Ascending aorta (tissue), 2 donors: ENCODE measurements at regions not wholly inside any gene's neighbourhood (a gene's known extent, or its start where the extent isn't known, plus 50 kb on each side); places are given as distances from the start of the nearest gene placed in this dataset.

Source experiments
- DNase-seq, 2 donors: peaks; one replicate each; pipeline ENCODE4 v3.0.0-alpha.2; 2019; ENCODE audit warnings: low spot score in 2 of 2
- H3K27ac ChIP-seq, 2 donors: fragments of 200-600 bp; sonication (generic); one replicate each; pipeline ENCODE4 v1.5.1; 2016 to 2017; ENCODE audit warnings: mild to moderate bottlenecking in 1 of 2
- H3K27me3 ChIP-seq: fragments of 200-600 bp; sonication (generic); one replicate; pipeline ENCODE4 v1.5.1; 2017
- H3K36me3 ChIP-seq, 2 donors: fragments of 200-600 bp; sonication (generic); one replicate each; pipeline ENCODE4 v1.5.1; 2016
- H3K4me1 ChIP-seq, 2 donors: fragments of 200-600 bp; sonication (generic); one replicate each; pipeline ENCODE4 v1.5.1; 2016 to 2017; ENCODE audit warnings: mild to moderate bottlenecking in 1 of 2
- H3K4me3 ChIP-seq, 2 donors: fragments of 200-600 bp; sonication (generic); one replicate each; pipeline ENCODE4 v1.5.1; 2016 to 2017; ENCODE audit warnings: mild to moderate bottlenecking in 1 of 2
- H3K9me3 ChIP-seq, 2 donors: fragments of 200-600 bp; sonication (generic); one replicate each; pipeline ENCODE4 v1.5.1; 2016
- CTCF ChIP-seq, 3 experiments: fragments of 200-600 bp in 2 of 3; fragments of 450-650 bp in 1 of 3; sonication (generic) in 2 of 3; IDR thresholded peaks; one replicate each; pipeline ENCODE4 v1.5.1; 2016 to 2019; ENCODE audit warnings: antibody characterized with exemption in 3 of 3, mild to moderate bottlenecking in 1 of 3, moderate library complexity in 1 of 3
- intact Hi-C: fragments of 100-400 bp; cut with DNase I; formaldehyde crosslinking; loops from one replicate; pipeline ENCODE4 v1.15.1; 2023

GRCh38 chr2:136215449-136215848 is 97.5 kb upstream of the CXCR4 start:
- H3K36me3 ChIP-seq, result no peaks in the 10 kb centered on the region
- DNase-seq, result no peak
- H3K4me1 ChIP-seq, result no peaks in the 10 kb centered on the region
- no peak overlapping the region for H3K4me3 ChIP-seq
- no peak overlapping the region for H3K27ac ChIP-seq
- H3K9me3 ChIP-seq, result no peaks in the 10 kb centered on the region
- H3K27me3 ChIP-seq, result no peaks in the 10 kb centered on the region
- TF ChIP-seq CTCF (IDR thresholded peaks at IDR 0.05), result no peak
- intact Hi-C loops, result no loop called here

- H3K4me3 ChIP-seq, result no peak overlapping the region
- no peaks in the 10 kb centered on the region for H3K9me3 ChIP-seq
- H3K27me3 ChIP-seq, result no peaks in the 10 kb centered on the region
- DNase-seq, result no peak
- H3K36me3 ChIP-seq, result no peaks in the 10 kb centered on the region
- intact Hi-C loops, result no loop called here
- H3K27ac ChIP-seq, result no peak overlapping the region
- H3K4me1 ChIP-seq, result no peaks in the 10 kb centered on the region
- no peak for TF ChIP-seq CTCF (IDR thresholded peaks at IDR 0.05)
Observed at GRCh38 chr2:136214307-136215200, 96.6 kb upstream of the CXCR4 start.

GRCh38 chr2:136213836-136214235 is 95.9 kb upstream of the CXCR4 start:
- H3K4me3 ChIP-seq, result no peak overlapping the region
- H3K36me3 ChIP-seq, result no peaks in the 10 kb centered on the region
- intact Hi-C loops, result no loop called here
- no peak overlapping the region for H3K27ac ChIP-seq
- no peak for DNase-seq
- no peaks in the 10 kb centered on the region for H3K4me1 ChIP-seq
- no peak for TF ChIP-seq CTCF (IDR thresholded peaks at IDR 0.05)
- H3K9me3 ChIP-seq, result no peaks in the 10 kb centered on the region
- H3K27me3 ChIP-seq, result no peaks in the 10 kb centered on the region

GRCh38 chr2:136212426-136213378 is 94.8 kb upstream of the CXCR4 start:
- no peaks in the 10 kb centered on the region for H3K27me3 ChIP-seq
- no peak overlapping the region for H3K4me3 ChIP-seq
- intact Hi-C loops, result no loop called here
- no peak for DNase-seq
- no peak for TF ChIP-seq CTCF (IDR thresholded peaks at IDR 0.05)
- no peak overlapping the region for H3K27ac ChIP-seq
- no peaks in the 10 kb centered on the region for H3K9me3 ChIP-seq
- H3K36me3 ChIP-seq, result no peaks in the 10 kb centered on the region
- H3K4me1 ChIP-seq, result no peaks in the 10 kb centered on the region

- Histone ChIP-seq H3K9me3 (no peaks in the 10 kb centered on the region), H3K36me3 (no peaks in the 10 kb centered on the region), H3K27me3 (no peaks in the 10 kb centered on the region), H3K4me1 (no peaks in the 10 kb centered on the region), H3K27ac (no peak overlapping the region), H3K4me3 (no peak overlapping the region)
- intact Hi-C loops, result no loop called here
- no peak for TF ChIP-seq CTCF (IDR thresholded peaks at IDR 0.05)
- no peak for DNase-seq
Observed at GRCh38 chr2:136211701-136212100, 93.8 kb upstream of the CXCR4 start.
